Peyer's patch (tissue), 4 donors: ENCODE measurements at regions not wholly inside any gene's neighbourhood (a gene's known extent, or its start where the extent isn't known, plus 50 kb on each side); places are given as distances from the start of the nearest gene placed in this dataset.
"Not testable (repeated sequence)": the region's sequence is repeated elsewhere in the genome, so short reads cannot be mapped to it uniquely, and the experiment has no call there.

ENCODE experiments used
- POLR2A ChIP-seq, 2 donors: fragments of 450-650 bp; IDR thresholded peaks; one replicate each; pipeline ENCODE4 v1.5.1; 2017; ENCODE audit warnings: antibody characterized with exemption in 2 of 2, mild to moderate bottlenecking in 2 of 2, moderate library complexity in 2 of 2
- TF ChIP-seq, protein P1 (sequence below), 6 experiments: fragments of 450-650 bp in 4 of 6; fragments of 200-600 bp in 2 of 6; sonication (generic) in 1 of 6; IDR thresholded peaks; one replicate each; pipeline ENCODE4 v1.5.1; 2017 to 2019; ENCODE audit warnings: antibody characterized with exemption in 6 of 6, mild to moderate bottlenecking in 3 of 6, moderate library complexity in 1 of 6

- TF ChIP-seq, protein P1, sequence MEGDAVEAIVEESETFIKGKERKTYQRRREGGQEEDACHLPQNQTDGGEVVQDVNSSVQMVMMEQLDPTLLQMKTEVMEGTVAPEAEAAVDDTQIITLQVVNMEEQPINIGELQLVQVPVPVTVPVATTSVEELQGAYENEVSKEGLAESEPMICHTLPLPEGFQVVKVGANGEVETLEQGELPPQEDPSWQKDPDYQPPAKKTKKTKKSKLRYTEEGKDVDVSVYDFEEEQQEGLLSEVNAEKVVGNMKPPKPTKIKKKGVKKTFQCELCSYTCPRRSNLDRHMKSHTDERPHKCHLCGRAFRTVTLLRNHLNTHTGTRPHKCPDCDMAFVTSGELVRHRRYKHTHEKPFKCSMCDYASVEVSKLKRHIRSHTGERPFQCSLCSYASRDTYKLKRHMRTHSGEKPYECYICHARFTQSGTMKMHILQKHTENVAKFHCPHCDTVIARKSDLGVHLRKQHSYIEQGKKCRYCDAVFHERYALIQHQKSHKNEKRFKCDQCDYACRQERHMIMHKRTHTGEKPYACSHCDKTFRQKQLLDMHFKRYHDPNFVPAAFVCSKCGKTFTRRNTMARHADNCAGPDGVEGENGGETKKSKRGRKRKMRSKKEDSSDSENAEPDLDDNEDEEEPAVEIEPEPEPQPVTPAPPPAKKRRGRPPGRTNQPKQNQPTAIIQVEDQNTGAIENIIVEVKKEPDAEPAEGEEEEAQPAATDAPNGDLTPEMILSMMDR (IDR thresholded peaks at IDR 0.05), result not testable (repeated sequence)
- TF ChIP-seq POLR2A (IDR thresholded peaks at IDR 0.05), result not testable (repeated sequence)
Observed at GRCh38 chr14:27831978-27832377, 934.6 kb upstream of the FOXG1 start.
